GM18507 (cell line): ENCODE measurements at regions not wholly inside any gene's neighbourhood (a gene's known extent, or its start where the extent isn't known, plus 50 kb on each side); places are given as distances from the start of the nearest gene placed in this dataset.
A peak's percentile ranks its signal among the peaks of the same experiment; 100 is the strongest.

Experiments used
- DNase-seq: peaks from one replicate; pipeline ENCODE4 v3.0.0; 2011; ENCODE audit warnings: low read depth; ENCODE audit not compliant: insufficient read length; ENCODE audit errors: extremely low spot score
- FAIRE-seq: peaks from 2 replicates; lab custom pipeline; 2011; peaks lifted over from hg19 to GRCh38; lab: Jason Lieb, UNC

DNA sequence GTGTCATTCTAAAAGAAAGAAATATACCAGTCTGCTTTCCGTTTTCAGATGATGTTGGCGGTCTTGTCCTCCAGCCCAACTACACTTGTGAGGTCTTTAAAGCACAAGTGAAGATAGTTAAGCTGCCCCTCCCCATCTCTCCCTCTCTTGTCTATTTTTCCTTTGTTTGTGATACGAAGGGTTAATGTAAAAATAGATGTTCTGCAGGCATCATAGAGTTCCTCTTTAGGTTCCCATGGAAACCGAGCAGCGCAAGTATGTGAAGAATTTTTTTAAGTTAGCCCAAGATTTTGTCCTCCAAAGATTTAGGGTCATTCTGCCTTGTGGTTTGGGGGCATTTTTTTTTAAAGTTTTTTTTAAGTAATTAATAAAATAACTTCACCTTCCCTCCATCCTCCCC, 232.4 kb upstream of the AJAP1 start:
- FAIRE-seq (no peak), DNase-seq (no peak)

DNA sequence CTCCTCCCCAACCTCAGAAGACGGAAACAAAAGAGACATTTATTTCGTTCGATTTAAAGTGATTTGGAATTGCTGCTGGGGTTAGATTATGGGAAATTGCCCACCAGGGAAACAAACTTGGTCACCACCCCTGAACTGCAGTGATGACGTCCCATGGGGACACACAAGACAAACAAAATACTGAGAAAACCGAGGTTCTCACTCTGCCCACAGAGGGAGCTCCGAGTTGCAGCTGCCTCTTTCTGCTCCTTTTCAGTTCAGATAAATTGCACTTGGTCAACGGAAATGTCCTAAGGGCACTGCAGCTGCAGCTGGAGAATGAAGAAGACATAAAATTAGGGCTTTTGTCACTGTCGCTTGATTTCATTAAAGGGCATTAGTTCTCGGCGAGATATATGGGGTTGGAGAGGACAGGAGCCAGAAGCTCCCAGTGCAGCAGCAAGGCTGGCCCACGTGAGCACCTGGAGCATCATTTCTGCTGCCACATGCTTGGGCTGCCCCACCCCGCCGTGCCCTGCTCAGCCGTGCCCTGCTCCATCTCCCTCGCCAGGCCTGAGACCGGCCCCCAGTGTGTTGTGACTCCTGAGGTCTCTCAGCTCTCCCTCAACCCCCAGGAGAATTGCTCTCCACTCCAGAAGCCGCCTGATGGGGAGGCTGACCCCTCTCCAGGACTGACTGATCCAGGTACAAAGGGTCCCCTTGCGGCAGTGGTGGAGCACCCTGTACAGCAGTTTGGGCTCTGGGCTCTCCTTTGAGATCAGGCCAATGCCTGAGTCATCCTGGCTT, 231.7 kb upstream of the AJAP1 start:
- DNase-seq (no peak), FAIRE-seq (no peak)

DNA sequence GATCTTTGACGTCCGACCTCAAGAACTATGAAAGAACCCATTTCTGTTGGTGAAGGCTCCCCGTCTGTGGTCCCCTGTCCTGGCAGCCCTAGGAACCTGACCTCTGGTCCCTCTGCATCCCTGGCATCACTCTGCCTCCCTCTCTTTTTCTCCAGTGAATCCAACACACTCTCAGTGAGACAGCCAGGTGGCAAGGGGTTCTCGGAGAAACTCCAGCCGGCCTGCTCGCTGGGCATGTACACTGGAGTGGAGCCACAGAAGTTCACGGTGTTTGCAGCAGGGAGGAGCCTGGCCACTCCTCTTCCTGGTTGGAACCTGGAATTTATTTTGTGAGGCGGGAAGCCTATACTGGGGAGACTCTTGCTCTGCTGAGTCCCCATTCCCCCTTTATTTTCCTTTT, 230.2 kb upstream of the AJAP1 start:
- FAIRE-seq (no peak), DNase-seq (no peak)

DNA sequence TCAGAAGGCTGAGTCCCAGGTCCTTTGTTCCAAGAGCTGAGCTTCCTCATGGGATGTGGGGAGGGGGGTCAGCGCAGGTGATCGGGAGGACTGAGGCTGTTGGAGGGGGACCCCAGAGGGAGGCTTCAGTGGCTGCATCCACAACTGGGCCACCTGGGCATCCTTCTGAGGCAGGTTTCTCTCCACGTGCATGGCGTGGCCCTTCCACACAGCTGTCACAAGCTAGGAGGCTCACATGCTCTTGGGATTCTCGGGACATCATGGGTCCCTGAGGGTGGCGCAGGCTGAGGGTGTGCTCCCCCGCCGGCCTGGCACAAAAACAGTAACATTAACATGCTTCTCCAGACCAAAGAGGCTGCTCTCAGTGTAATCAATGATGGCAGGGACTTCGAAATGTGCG, 229.6 kb upstream of the AJAP1 start:
- FAIRE-seq: no peak

DNA sequence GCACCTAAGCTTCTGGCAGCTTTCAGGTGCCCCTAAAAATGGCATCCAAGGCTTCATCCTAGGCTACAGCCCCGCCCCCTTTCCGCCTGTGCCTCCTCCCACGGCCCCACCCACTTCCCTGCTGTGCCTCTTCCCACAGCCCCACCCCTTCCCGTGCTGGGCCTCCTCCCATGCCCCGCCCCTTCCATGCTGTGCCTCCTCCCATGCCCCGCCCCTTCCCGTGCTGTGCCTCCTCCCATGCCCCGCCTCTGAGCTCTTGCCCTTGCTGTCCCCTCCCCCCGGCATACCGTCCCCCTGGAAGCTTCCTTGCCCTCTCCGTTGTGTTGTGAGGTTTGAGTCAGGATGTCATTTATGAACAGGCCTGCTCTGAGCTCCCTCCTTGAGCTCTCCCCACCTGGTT, 228.5 kb upstream of the AJAP1 start:
- DNase-seq (peak; percentile 3), FAIRE-seq (no peak)

More for the DNA sequence above, 229.6 kb upstream of the AJAP1 start:
- no peak for DNase-seq

DNA sequence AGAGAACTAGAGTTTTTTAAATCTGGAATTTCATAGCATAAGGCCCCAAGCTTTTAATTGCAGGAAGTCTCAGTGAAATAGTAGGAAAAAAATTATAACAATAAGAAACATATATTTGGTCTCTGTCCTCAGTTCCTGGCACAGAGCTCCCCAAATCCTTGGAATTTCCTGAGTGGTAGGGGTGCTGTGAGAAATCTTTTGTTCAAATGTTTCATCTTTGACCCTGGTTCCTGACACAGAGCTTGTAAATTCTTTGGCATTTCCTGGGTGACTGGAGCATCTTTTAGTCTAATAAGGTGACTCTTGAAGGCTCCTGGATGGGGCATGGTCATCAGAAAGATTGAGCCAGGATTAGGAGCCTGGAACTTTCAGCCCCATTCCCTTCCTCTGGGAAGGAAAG, 225.7 kb upstream of the AJAP1 start:
- FAIRE-seq (no peak), DNase-seq (no peak)

DNA sequence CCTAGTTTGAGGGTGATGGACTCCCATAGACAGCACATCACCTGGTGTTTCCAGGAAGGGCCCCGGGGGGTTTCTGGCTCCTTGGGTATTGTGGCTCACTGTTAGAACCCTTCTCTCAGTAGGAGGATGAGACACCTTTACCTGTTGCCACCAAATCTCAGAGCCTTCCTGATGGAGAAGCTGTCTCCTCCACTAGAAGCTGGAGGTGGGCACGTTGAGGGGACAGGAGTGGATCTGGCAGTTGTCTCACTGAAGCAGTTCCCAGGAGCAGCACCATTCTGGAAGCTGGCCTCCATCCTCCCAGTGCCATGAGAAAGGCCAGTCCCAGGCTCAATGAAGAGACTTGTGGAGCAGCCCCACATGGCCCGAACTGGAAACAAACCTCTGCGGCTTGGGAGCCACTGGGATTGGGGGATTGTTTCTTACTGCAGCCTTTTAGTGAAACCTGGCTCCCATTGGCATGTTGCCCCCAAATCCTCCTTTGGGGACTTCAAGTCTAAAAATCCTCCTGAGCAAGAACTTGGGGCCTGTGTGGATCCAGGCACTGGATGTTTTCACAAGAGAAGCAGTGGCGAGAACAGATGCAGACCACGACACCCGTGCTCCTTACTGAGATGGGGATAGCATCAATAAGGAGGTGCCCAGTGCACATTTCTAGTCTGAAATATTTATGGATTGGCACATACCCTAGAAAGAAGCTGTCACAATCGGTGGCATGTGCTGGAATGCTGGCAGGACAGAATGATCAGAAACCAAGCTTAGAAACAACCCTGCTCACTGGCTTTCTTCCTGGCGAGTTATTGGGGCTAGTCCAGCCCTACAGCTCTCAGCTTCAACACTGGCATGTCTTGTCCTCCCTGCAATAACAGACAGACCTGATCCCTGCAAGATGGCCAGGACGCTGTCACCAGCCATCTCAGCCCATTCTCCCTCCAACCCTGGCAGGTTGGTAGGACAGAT, 223.7 kb upstream of the AJAP1 start:
- no peak for DNase-seq
- no peak for FAIRE-seq

DNA sequence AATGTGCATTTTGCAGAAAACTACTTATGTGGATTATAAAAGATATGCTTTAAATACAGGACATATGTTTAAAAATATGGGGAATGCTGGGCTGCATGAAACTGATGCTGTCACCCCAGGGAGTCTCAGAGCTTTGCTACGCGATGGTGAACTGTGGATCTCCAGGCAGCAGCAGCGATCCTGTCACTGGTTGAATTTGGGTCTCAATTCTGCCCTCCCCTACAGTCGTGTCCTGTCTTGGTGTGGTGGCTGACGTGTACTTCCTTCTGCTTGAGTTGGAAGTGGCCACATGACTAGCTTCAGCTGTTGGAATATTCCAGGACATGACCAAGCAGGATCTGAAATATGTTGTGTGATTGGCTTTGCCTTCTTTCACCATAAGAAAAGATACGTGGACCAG, 222.9 kb upstream of the AJAP1 start:
- DNase-seq: no peak
- no peak for FAIRE-seq

DNA sequence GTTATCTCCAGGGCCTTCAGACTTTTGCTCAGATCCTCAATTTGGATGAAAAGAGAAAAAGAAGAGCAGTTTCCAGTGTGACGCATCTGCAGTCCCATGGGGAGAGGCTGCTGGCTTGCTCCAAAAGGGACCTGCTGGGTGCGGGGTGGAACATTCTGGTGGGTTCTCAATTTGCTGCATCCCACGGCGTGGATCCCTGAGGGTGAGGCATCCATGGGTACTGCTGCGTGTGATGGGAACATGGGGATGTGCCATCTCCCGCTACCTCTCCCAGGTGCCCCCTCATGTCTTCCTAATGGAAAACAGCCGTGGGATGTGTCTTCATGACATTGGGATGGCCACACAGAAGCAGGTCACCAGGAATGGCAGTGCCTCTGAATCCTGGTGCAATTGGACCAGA, 221.3 kb upstream of the AJAP1 start:
- FAIRE-seq (no peak), DNase-seq (no peak)

DNA sequence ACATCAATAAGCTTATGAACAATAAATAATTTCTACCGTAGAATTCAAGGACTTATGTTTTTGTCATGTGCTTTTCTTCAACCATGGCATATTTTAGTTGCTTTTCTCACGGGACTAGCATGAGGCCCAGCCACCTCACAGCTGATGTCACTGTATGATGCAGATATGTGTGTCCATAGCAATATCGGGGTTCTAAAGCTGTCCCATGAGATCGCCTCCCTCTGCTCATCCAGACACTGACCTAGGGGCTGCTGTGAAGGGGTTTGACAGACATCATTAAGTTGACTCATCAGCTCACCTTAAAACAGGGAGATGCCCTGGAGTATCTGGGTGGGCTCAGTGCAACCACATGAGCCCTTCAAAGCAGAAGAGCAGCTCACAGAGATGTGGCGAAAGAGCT, 210.3 kb upstream of the AJAP1 start:
- no peak for DNase-seq
- no peak for FAIRE-seq

DNA sequence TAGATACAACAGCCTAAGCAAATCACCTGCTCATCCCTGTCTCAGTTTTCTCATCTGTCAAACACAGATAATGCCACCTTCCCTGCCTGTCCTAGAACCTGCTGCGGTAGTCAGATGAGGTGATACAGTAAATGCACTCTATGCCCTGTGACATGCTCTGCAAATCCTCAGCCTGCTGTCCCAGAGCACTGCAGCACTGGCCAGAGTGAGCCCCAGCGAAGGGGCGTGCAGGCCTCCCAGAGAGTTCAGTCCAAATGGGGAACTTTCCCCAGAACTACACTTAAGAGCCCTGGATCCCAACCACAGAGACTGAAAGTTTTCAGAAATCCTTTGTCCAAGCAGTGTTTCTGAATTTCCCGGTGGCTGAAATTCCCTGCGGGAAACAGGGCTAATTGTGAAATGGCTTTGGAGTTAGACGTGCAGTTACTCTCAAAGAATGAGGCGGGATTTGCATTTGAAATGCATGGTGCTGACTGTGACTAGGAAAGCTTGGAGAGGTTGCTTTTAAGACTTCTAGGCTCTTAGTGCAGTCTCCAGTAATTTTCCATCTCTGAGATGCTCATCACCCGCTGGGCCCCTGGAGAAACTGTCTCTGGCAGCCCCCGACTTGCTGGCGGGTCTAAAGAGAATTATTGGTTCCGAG, 206.5 kb upstream of the AJAP1 start:
- DNase-seq (no peak), FAIRE-seq (no peak)

DNA sequence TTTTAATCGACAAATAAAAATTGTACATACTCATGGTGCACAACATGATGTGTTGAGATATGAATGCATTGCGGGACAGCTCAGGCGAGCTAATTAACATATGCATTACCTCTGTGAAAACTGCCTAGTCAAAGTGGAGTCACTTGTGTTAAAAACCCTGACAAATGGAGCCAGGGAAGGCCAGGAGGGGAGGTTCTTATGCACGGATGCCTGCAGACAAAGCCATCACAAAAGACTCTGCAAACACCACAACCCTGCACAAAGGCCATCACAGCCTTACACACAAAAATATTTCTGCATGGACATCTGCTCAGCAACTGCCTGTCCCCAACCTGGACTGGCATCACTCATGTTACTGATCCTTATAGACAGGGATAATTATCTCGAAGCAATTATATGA, 204.4 kb upstream of the AJAP1 start:
- FAIRE-seq (no peak), DNase-seq (no peak)

DNA sequence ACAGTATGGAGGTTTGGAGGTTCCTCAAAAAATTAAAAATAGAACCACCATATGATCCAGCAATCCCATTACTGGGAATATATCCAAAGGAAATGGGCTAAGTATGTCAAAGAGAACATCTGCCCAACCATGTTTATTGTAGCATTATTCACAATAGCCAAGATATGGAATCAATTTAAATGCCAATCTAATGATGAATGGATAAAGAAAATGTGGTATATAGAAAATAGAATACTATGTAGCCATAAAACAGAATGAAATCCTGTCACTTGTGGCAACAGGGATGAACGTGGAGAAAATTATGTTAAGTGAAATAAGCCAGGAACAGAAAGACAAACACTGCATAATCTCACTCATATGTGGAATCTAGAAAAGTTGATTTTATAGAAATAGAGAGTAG, 201.7 kb upstream of the AJAP1 start:
- DNase-seq (no peak), FAIRE-seq (no peak)

DNA sequence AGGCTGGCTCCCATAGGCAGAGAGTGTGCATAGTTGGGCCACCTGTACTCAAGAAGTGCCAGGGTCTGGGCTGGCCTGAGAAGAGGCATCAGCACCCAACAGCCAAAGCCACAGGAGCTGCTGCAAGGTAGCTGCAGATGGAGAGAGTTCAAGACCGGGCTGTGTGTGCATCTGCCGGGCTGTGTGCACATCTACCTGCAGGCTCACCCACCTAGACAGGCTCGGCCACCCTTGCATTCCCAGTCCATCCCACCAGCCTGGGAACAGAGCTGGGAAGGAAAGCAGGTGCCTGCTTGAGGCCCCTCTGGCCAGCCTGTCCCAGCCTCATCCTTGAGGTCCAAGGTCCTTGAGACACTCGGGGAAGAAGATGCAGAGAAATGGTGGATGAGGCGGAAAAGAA, 194.4 kb upstream of the AJAP1 start:
- DNase-seq (no peak), FAIRE-seq (no peak)

DNA sequence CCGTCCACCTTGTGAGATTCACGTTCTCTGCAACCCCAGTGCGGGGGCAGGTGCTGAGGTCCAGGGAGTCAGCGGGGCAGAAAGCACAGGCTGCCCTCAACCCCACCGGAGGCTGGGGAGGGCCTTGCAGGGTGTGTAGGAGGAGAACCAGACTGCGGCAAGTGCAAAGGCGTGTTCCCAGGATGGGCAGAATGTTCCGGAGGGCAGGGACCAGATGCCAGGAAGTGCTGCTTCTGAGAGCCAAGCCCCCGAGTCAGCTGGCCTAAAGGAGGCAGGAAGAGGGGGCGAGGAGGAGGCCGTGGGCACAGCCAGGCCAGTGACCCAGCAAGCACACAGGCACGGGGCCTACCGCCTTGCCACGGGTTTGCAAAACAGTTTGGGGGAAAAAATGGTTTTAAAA, 193.8 kb upstream of the AJAP1 start:
- DNase-seq: no peak
- FAIRE-seq: no peak

DNA sequence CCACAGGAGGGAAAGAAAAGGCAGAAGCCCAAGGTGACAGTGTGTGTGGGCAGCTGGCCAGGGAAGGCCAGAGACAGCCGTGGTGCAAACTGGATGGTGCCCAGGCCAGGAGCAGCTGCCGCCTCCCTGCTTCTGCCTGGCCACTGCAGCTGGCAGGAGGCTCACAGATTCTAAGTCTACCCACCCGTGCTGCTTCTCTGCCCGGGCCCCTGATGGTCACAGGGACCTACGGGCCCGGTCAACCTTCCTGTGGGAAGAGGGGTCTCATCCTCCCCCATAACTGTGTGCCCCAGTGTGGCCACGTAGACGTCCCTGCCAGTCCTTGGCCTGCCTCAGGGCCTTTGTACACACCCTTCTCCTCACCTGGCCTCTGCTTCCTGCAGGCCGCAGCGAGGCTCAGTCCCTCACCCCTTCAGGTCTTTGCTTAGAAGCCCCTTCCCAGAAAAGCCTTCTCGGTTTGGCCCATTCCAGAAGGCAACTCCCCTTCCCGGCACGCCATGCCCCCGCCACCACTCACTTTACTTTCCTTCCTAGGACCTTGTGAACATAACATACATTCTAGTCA, 192.6 kb upstream of the AJAP1 start:
- DNase-seq: no peak
- no peak for FAIRE-seq

DNA sequence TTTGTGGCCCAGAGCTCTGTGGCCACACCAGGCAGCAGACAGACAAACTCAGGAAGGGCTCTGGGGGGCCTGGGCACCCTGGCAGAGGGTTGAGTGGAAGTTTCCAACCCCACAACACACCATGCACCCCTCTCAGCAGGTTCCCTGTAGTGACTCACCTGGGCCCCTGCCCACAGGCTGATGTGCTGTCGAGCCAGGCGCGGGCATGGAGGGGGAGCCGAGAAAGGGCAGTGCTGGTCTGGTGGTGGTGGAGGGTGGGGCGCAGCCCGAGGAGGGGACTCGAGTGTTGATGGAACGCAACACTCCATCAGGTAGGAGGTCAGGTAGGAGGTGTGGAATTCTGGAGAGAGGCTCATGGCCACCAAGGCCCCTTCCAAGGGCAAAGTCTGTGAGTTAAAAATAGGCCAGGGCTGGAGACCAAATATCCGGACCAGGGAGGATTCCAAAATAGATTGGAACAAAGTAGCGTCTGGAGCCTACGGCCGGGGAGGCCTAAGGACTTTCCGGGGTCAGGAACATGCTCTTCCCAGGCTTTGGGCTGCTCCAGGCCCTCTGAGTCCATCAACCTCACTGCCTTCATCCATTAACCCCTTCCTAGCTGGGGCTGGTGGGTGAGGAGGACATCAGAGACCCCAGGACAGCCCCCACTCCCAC, 191.5 kb upstream of the AJAP1 start:
- DNase-seq (no peak), FAIRE-seq (no peak)

DNA sequence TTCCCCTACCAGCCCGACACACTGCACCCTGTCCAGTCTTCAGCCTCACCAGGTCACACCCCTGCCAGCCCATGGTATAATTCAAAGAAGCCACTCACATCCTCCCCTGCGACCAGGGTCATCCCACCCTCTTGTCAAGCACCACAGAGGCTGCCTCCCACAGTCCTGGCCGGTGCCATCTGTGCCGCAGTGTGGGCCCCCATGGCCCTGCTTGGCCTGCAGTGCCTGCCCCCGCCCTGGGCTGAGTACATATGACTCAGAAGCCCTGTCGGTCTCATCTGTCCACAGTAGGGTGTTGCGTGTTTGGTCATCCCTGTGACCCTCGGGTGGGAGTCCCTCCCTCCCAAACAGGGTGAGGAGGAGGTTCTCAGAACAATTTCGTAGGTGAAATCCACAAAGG, 190.8 kb upstream of the AJAP1 start:
- no peak for DNase-seq
- FAIRE-seq: no peak

DNA sequence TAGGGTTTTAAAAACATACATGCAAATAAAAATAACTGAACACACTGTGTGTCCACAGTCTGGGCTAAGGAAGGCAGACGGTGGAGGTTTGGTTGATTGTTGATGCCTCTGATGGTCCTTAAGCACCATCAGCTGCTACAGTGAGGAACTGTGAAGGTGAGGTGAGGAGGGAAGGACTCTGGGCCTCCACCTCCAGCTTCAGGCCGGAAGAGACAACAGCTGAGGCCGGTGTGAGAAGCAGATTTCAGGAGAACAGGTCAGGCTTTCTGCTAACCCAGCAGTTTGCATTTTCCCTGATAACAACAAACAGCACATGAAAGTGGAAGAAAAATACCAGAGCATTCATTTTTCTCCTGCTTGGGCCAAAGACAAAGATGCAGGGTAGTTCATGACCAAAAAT, 189.9 kb upstream of the AJAP1 start:
- DNase-seq: no peak
- no peak for FAIRE-seq

DNA sequence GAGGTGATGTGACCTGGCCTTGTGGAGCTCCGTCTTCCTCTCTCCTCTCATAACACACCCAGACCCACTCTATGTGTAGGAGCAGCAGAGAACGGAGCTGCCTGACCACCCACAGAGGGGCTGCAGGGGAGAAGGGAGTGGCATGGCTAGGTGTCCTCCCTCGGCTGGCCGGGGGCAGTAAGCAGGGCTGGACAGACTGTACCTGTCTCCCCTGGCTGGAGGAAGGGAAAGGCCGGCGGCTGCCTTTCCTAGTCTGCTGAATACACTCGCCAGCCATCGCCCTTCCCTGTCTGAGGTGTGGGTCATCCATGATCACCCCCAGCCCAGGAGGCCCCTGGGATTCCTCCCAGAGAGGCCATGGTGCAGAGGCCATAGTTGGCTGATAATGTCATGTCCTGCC, 187.2 kb upstream of the AJAP1 start:
- DNase-seq: no peak
- FAIRE-seq: no peak
